Activated T-cell treated with anti-CD3 and anti-CD28 coated beads, Interleukin-2, amount 50 U/mL, for 72 hours (primary cell): ENCODE measurements at regions not wholly inside any gene's neighbourhood (a gene's known extent, or its start where the extent isn't known, plus 50 kb on each side); places are given as distances from the start of the nearest gene placed in this dataset.

Experiments used
- ATAC-seq, 2 donors: fragments of 150-1000 bp; cut with Tn5 transposase; replicated peaks in 1 of 2; 2 replicates each; pipeline ENCODE4 v1.10.0; 2021; ENCODE audit warnings: moderate library complexity in 2 of 2, mild to moderate bottlenecking in 1 of 2
- DNase-seq, 2 donors: peaks; one replicate each; pipeline ENCODE4 v3.0.0; 2021 to 2022; ENCODE audit warnings: mixed read lengths in 1 of 2
- H3K27ac Mint-ChIP-seq: one replicate; pipeline ENCODE4 v1.8.0; 2022; ENCODE audit warnings: mild to moderate bottlenecking, moderate library complexity, mixed read lengths
- H3K27me3 Mint-ChIP-seq: one replicate; pipeline ENCODE4 v1.8.0; 2022; ENCODE audit warnings: low read depth, mixed read lengths
- H3K36me3 Mint-ChIP-seq, 2 donors: one replicate each; pipeline ENCODE4 v1.8.0; 2022; ENCODE audit warnings: mixed read lengths in 2 of 2, mild to moderate bottlenecking in 1 of 2; ENCODE audit not compliant: insufficient read depth in 2 of 2
- H3K4me1 Mint-ChIP-seq: one replicate; pipeline ENCODE4 v1.8.0; 2022; ENCODE audit warnings: low read depth, mixed read lengths
- H3K4me3 Mint-ChIP-seq, 2 donors: one replicate each; pipeline ENCODE4 v1.8.0; 2022; ENCODE audit warnings: mild to moderate bottlenecking in 2 of 2, mixed read lengths in 2 of 2, moderate library complexity in 2 of 2
- H3K9me3 Mint-ChIP-seq, 2 donors: one replicate each; pipeline ENCODE4 v1.8.0; 2022; ENCODE audit warnings: mixed read lengths in 2 of 2

GRCh38 chr11:15473954-15474837, 359.5 kb downstream of the INSC start:
- H3K27me3 Mint-ChIP-seq, result no peaks in the 10 kb centered on the region
- no peaks in the 10 kb centered on the region for H3K36me3 Mint-ChIP-seq
- no peak overlapping the region for H3K4me3 Mint-ChIP-seq
- DNase-seq, result no peak
- ATAC-seq, result no peak
- no peaks in the 10 kb centered on the region for H3K4me1 Mint-ChIP-seq
- H3K27ac Mint-ChIP-seq, result no peak overlapping the region
- no peaks in the 10 kb centered on the region for H3K9me3 Mint-ChIP-seq

GRCh38 chr11:15476371-15476917, 361.7 kb downstream of the INSC start:
- no peaks in the 10 kb centered on the region for H3K36me3 Mint-ChIP-seq
- H3K27ac Mint-ChIP-seq, result no peak overlapping the region
- no peaks in the 10 kb centered on the region for H3K27me3 Mint-ChIP-seq
- H3K9me3 Mint-ChIP-seq, result no peaks in the 10 kb centered on the region
- H3K4me1 Mint-ChIP-seq, result no peaks in the 10 kb centered on the region
- H3K4me3 Mint-ChIP-seq, result no peak overlapping the region
- ATAC-seq (no peak), DNase-seq (no peak)

DNA sequence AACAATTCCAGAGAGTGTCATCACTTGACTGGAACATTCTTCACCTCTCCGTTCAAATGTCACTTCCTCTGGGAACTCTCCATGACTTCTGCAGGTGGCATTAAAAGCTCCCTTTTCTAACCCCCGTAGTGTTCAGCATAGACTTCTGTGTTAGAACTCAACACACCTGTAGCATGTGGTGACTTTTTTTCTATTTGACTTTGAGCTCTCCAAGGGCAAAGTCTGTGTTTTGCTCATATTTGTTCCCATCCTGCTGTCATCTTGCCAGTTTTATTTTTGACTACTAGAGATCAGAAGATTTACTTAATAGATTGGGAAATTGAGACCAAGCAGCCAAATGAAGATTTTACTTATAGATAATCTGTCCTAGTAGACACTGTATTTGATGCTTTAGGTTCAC, 367.1 kb downstream of the INSC start:
- no peaks in the 10 kb centered on the region for H3K27me3 Mint-ChIP-seq
- DNase-seq, result no peak
- peaks cover 0 to 1% of the 10 kb centered on the region in 2 donors for H3K9me3 Mint-ChIP-seq
- no peaks in the 10 kb centered on the region for H3K36me3 Mint-ChIP-seq
- no peak overlapping the region for H3K4me3 Mint-ChIP-seq
- H3K27ac Mint-ChIP-seq, result no peak overlapping the region
- no peak for ATAC-seq
- no peaks in the 10 kb centered on the region for H3K4me1 Mint-ChIP-seq

DNA sequence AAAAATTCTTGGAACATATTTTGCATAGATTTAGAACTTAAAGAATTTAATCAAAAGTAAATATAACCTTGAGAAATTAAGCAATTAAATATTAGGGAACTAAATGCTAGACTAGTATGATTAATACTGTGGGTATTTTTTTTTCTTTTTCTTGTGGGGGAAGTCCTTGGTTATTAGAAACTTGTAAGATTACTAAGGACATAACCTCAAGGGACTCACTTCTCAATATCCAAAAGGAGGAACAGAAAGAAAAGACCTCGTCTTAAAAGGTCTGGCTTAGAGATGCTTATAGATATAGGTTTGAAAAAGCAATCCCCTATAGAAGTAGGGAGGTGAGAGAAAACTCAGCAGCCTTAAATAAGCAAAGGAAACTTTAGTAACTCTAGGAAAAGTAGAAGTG, 368.5 kb downstream of the INSC start:
- H3K4me1 Mint-ChIP-seq, result no peaks in the 10 kb centered on the region
- ATAC-seq, result no peak
- H3K36me3 Mint-ChIP-seq, result no peaks in the 10 kb centered on the region
- H3K27ac Mint-ChIP-seq, result no peak overlapping the region
- no peak overlapping the region for H3K4me3 Mint-ChIP-seq
- peaks cover 0 to 1% of the 10 kb centered on the region in 2 donors for H3K9me3 Mint-ChIP-seq
- no peaks in the 10 kb centered on the region for H3K27me3 Mint-ChIP-seq
- DNase-seq, result no peak

GRCh38 chr11:15484398-15484797, 369.7 kb downstream of the INSC start:
- Mint-ChIP-seq H3K27ac (no peak overlapping the region), H3K9me3 (peaks cover 0 to 1% of the 10 kb centered on the region in 2 donors), H3K4me1 (no peaks in the 10 kb centered on the region), H3K27me3 (no peaks in the 10 kb centered on the region), H3K4me3 (no peak overlapping the region), H3K36me3 (no peaks in the 10 kb centered on the region)
- ATAC-seq, result no peak
- no peak for DNase-seq

GRCh38 chr11:15485432-15485831, 370.7 kb downstream of the INSC start:
- Mint-ChIP-seq H3K36me3 (no peaks in the 10 kb centered on the region), H3K27me3 (no peaks in the 10 kb centered on the region)

DNA sequence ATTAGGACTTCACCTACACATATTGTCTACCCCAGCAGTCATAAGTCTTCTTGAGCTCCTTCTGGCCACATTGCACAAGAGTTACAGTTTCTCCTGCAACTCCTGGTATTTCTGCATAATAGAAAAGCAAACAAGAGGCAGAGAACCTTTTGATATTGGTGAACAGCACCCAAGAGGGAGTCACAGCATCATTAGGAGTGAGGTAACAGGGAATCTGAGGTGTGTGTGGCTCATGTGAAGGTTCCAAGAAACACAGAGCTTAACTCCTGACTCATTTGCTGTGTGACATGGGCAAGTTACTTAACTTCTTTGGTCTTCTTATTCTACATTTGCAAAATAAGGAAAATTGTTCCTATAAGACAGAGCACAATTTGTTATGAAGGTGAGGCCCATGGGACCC, 374.6 kb downstream of the INSC start:
- ATAC-seq, result no peak
- Mint-ChIP-seq H3K4me1 (no peaks in the 10 kb centered on the region), H3K4me3 (no peak overlapping the region), H3K27me3 (no peaks in the 10 kb centered on the region), H3K9me3 (peaks cover 0 to 3% of the 10 kb centered on the region in 2 donors), H3K27ac (no peak overlapping the region), H3K36me3 (no peaks in the 10 kb centered on the region)
- no peak for DNase-seq

More at GRCh38 chr11:15485432-15485831, 370.7 kb downstream of the INSC start:
- Mint-ChIP-seq H3K4me1 (no peaks in the 10 kb centered on the region), H3K4me3 (no peak overlapping the region), H3K9me3 (peaks cover 0 to 2% of the 10 kb centered on the region in 2 donors), H3K27ac (no peak overlapping the region)
- DNase-seq, result no peak
- ATAC-seq, result no peak

DNA sequence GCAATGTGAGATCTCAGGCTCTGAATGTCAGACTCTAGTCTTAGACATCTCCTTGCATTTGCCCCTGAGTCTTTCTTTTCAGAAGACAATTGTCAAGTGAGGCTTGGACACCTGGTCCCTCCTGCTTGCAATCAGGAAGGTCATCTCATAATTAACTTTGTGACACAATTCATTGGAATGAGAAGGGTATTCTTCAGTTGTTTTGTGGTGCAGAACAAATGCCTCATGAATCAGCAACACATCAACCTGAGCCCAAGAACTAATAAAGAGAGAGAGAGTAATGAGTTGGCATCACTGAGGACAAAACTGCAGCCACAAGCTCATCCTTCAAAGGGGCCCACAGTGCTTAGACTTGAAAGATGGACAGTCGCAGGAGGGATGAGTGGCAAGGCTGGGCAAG, 375.8 kb downstream of the INSC start:
- Mint-ChIP-seq H3K27me3 (no peaks in the 10 kb centered on the region), H3K36me3 (no peaks in the 10 kb centered on the region), H3K9me3 (peaks cover 0 to 3% of the 10 kb centered on the region in 2 donors), H3K27ac (no peak overlapping the region), H3K4me1 (no peaks in the 10 kb centered on the region), H3K4me3 (no peak overlapping the region)
- DNase-seq (no peak), ATAC-seq (no peak)

GRCh38 chr11:15493066-15493465, 378.3 kb downstream of the INSC start:
- no peak for ATAC-seq
- Mint-ChIP-seq H3K27ac (no peak overlapping the region), H3K4me3 (no peak overlapping the region), H3K36me3 (no peaks in the 10 kb centered on the region), H3K27me3 (no peaks in the 10 kb centered on the region), H3K9me3 (peaks cover 0 to 5% of the 10 kb centered on the region in 2 donors), H3K4me1 (no peaks in the 10 kb centered on the region)
- no peak for DNase-seq

- H3K4me1 Mint-ChIP-seq, result no peaks in the 10 kb centered on the region
- no peaks in the 10 kb centered on the region for H3K27me3 Mint-ChIP-seq
- DNase-seq, result no peak
- ATAC-seq, result no peak
- H3K27ac Mint-ChIP-seq, result no peak overlapping the region
- peaks cover 0 to 5% of the 10 kb centered on the region in 2 donors for H3K9me3 Mint-ChIP-seq
- no peak overlapping the region for H3K4me3 Mint-ChIP-seq
- H3K36me3 Mint-ChIP-seq, result no peaks in the 10 kb centered on the region
Measured at GRCh38 chr11:15493921-15494620, 379.3 kb downstream of the INSC start.

- Mint-ChIP-seq H3K27ac (no peak overlapping the region), H3K36me3 (no peaks in the 10 kb centered on the region), H3K4me1 (no peaks in the 10 kb centered on the region), H3K27me3 (no peaks in the 10 kb centered on the region), H3K4me3 (no peak overlapping the region), H3K9me3 (peaks cover 0 to 5% of the 10 kb centered on the region in 2 donors)
- DNase-seq (no peak), ATAC-seq (no peak)
Measured at GRCh38 chr11:15494740-15495139, 380.0 kb downstream of the INSC start.

- Mint-ChIP-seq H3K27ac (no peak overlapping the region), H3K27me3 (no peaks in the 10 kb centered on the region), H3K4me1 (no peaks in the 10 kb centered on the region), H3K36me3 (no peaks in the 10 kb centered on the region), H3K4me3 (no peak overlapping the region), H3K9me3 (peaks cover 0 to 4% of the 10 kb centered on the region in 2 donors)
- DNase-seq (no peak), ATAC-seq (no peak)
Measured at GRCh38 chr11:15495462-15495861, 380.7 kb downstream of the INSC start.

DNA sequence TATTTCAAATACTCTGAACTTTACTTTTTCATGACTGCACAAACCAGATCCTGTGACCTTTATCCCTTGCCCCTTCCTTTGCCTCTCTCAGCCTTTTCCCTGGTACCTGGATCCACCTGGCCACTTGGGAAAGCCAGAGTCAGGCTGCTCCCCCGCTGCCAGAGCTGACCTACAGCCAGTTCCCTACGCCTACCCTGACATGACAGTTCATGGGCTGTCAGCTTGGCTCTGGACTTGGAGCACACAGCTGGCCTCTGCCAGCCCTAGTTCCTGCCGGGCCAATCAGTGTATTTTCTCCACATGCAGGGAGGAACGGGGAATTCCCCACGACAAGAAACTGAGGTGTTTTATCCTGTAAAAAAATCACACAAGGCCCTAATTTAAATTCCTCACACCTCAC, 382.6 kb downstream of the INSC start:
- no peak for DNase-seq
- H3K36me3 Mint-ChIP-seq, result no peaks in the 10 kb centered on the region
- no peak overlapping the region for H3K4me3 Mint-ChIP-seq
- no peak for ATAC-seq
- peaks cover 0 to 1% of the 10 kb centered on the region in 2 donors for H3K9me3 Mint-ChIP-seq
- no peak overlapping the region for H3K27ac Mint-ChIP-seq
- no peaks in the 10 kb centered on the region for H3K27me3 Mint-ChIP-seq
- no peaks in the 10 kb centered on the region for H3K4me1 Mint-ChIP-seq
